ENCODE measurements at regions not wholly inside any gene's neighbourhood (a gene's known extent, or its start where the extent isn't known, plus 50 kb on each side); places are given as distances from the start of the nearest gene placed in this dataset.

DNA sequence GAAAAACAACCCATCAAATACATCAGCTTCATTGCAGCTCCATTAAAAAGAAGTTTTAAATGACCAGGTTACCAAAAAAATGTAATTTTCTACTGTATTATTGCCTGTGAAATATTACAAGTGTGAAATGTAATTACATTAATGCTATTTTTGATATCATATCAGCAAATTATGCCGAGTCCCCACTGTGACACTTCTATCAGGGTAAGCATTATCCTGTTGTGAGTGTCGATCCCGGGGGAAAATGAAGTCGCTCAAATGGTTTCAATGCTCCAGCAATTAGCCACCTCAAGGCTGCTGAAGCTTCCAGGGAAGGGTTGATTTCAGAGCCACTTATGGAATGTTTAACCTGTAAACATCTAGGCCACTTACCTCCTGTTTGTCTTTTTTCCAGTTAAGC is 70.4 kb downstream of the RCN1 start:
- no peak for TF ChIP-seq CTCF (IDR thresholded peaks at IDR 0.05; ENCODE audit: low read depth, low read length, missing control alignments)
- no peak overlapping the region for H3K4me3 ChIP-seq (replicated peaks; ENCODE audit: low read depth, low read length)
- DNase-seq (ENCODE audit: extremely low read depth, low read depth): no peak

- TF ChIP-seq CTCF (IDR thresholded peaks at IDR 0.05; ENCODE audit: low read depth, low read length, missing control alignments): no peak
- no peak for DNase-seq (ENCODE audit: extremely low read depth, low read depth)
- no peak overlapping the region for H3K4me3 ChIP-seq (replicated peaks; ENCODE audit: low read depth, low read length)
These were observed 71.5 kb downstream of the RCN1 start for GRCh38 chr11:32162351-32162750.

DNA sequence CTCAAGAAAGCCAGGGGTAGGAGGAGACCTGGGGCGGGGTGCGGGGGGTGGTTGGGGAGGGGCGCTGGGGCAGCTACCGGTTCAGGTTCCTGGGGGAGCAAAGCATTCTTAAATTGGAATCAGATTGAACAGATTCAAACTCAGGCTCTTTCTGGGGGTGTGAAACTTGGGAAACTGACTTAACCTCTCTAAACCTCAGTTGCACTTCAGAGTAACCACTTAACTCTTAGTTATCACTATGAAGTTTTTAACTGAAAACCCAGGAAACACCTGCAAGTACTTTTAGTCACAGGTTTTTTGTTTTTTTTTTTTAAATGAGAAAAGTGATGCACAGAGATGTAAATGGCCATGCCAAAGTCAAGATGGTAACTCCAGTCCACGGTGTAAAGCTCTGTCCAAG is 72.0 kb downstream of the RCN1 start:
- no peak overlapping the region for H3K4me3 ChIP-seq (replicated peaks; ENCODE audit: low read depth, low read length)
- no peak for DNase-seq (ENCODE audit: extremely low read depth, low read depth)
- no peak for TF ChIP-seq CTCF (IDR thresholded peaks at IDR 0.05; ENCODE audit: low read depth, low read length, missing control alignments)

GRCh38 chr11:32163557-32163956 is 72.7 kb downstream of the RCN1 start:
- no peak for DNase-seq (ENCODE audit: extremely low read depth, low read depth)
- no peak overlapping the region for H3K4me3 ChIP-seq (replicated peaks; ENCODE audit: low read depth, low read length)
- TF ChIP-seq CTCF (IDR thresholded peaks at IDR 0.05; ENCODE audit: low read depth, low read length, missing control alignments): no peak

DNA sequence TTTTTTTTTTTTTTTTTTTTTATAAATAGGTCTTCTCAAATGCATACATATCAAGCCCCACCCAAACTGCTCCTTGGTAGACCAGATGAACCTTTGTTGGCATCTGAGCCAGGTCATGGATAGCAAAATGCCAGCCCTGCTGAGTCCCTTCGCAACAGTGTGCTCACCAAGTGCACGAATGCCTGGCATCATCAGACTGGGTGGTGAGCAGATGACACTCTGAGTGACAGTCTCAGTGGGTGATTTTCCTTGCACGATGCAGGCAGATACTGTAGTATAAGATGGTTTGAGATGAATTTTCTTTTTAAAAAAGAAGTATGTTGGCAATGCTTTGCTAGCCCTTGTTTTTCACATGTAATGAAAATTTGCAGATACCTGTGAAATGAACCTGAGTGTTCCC is 74.0 kb downstream of the RCN1 start:
- no peak for DNase-seq (ENCODE audit: extremely low read depth, low read depth)
- H3K4me3 ChIP-seq (replicated peaks; ENCODE audit: low read depth, low read length): no peak overlapping the region
- no peak for TF ChIP-seq CTCF (IDR thresholded peaks at IDR 0.05; ENCODE audit: low read depth, low read length, missing control alignments)

DNA sequence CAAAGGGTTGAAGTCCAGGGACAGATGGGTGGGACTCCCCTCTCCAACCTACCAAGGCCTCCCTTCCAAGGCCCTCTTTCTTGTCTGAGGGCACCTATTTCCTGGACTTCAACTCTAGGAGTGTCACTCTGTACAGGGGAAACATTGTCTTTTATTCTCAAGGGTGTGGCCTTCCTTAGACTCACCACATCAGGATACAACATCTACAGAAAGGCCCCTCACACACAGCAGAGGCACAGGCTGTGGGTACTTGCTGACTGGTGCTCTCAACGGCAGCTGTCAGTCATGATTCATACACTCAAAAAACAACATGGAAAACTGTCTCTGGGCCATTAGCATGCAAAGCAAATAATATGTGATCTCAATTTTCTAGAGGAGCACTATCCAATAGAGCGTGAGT is 78.0 kb downstream of the RCN1 start:
- DNase-seq (ENCODE audit: extremely low read depth, low read depth): no peak
- H3K4me3 ChIP-seq (replicated peaks; ENCODE audit: low read depth, low read length): no peak overlapping the region
- no peak for TF ChIP-seq CTCF (IDR thresholded peaks at IDR 0.05; ENCODE audit: low read depth, low read length, missing control alignments)

GRCh38 chr11:32171445-32171844 is 80.6 kb downstream of the RCN1 start:
- TF ChIP-seq CTCF (IDR thresholded peaks at IDR 0.05; ENCODE audit: low read depth, low read length, missing control alignments): no peak
- no peak for DNase-seq (ENCODE audit: extremely low read depth, low read depth)
- H3K4me3 ChIP-seq (replicated peaks; ENCODE audit: low read depth, low read length): no peak overlapping the region
